ENCODE measurements at regions not wholly inside any gene's neighbourhood (a gene's known extent, or its start where the extent isn't known, plus 50 kb on each side); places are given as distances from the start of the nearest gene placed in this dataset.
"Not testable (repeated sequence)": the region's sequence is repeated elsewhere in the genome, so short reads cannot be mapped to it uniquely, and the experiment has no call there.

DNA sequence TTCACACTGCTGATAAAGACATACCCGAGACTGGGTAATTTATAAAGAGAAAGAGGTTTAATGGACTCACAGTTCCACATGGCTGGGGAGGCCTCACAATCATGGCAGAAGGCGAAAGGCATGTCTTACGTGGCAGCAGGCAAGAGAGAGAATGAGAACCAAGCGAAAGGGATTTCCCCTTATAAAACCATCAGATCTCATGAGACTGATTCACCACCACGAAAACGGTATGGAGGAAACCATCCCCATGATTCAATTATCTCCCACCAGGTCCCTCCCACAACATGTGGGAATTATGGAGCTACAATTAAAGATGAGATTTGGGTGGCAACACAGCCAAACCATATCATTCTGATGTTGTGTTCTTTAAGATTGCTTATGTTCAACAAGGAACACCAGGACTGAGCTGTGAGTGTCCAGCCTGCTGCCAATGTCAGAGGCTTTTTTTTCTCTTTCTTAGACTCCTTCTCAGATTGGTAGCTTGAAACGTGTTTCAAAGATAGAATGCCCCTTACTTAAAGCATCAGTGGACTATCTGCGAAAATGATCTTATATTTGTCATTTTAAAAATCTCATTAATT is 124.1 kb upstream of the TWIST2 start:
- DNase-seq (ENCODE audit: low read depth in 2 of 2): not testable (repeated sequence)

- no peak for DNase-seq (ENCODE audit: low read depth in 2 of 2)
Observed at GRCh38 chr2:238724728-238725127, 123.2 kb upstream of the TWIST2 start.

DNA sequence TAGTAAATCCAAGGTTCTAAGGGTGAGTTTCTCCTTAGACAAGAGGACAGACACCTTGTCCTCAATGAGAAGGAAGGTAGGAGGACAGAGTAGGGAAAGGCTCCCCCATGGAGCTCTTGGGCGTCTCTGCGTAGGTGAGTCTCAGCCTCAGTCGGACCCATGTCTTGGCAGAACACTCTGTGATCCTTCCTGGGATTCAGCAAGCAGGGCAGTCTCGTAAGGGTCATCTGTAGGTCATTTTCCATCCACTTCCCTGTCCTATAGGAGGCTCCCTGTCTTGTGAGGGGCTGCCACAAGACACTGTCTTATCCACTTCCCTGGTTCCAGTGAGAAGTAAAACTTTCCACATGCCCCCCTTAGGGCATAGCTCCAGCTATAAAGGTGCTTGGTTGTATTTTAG is 122.6 kb upstream of the TWIST2 start:
- DNase-seq (ENCODE audit: low read depth in 2 of 2): no peak

DNA sequence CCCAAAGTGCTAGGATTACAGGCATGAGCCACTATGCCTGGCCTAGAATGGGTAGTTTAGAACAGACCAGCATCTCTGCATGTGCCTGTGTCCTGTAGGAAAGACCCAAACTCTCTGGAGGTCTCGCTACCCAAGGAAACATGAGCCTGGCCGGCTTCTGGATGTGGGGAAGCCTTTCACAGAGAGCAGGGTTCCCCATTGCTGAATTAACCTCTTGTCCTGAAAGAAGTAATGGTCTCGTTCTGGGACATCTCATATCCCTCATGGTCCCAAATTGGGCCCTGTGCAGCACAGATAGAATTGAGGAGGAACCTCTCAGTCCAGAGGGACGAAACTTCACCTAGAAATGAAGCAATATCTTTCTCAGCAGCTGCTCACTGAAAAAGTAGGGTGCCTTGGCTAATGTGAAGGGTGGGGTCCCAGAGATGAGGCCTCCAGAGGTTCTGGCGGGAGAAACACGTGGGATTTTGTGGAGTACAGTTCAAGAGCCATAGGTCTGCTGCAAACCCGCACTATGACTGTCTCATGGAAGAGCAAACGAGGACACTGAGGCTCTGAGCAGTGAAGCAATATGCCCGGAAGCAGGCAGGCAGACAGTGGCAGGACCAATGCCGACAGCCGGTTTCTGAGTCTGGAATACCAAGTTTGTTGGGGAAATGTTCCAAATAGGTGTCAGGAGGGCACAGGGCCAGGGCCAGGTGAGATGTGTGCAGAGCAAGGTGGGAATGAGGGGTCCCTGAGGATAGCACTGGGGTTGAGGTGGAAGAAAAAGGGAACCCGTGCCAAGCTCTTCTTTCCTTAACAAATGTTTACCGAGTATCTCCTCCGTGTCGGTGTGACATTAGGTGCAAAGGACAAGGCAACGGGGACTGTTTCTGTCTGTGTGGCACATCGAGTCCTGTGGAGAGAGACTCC is 121.0 kb upstream of the TWIST2 start:
- no peak for DNase-seq (ENCODE audit: low read depth in 2 of 2)

DNA sequence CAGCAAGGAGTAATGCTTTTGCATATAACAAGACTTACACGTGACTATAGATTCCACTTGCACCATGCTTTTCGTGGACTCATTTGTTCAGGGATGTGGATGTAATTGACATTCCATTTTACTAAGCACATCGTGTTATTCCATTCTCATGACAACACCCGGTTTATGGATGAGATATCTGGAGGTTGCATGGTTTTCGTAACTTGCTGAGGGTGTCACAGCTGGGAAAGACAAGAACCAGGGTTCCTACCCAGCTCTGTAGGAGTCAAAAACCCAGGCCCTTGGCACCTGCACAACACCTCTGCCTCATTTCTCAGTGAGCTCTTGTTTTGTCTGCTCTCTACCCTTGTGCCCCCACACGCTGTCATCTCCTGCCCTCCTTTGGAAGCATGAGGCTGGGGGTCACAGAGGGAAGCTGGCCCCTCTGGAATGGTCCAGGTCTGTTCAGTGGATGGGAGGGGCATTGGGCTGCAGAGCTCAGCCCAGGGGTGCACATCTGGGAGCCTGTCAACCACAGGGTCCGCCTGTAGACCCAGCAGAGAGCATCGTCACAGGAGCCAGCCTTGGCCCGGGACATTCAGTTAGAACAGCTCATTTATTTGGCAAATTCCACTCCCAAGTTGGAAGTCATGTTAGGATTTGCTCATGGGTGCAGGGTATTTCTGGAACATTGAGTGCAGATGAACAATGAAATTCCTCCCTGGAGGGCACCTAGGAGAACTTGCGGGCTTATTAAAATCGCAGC is 120.1 kb upstream of the TWIST2 start:
- DNase-seq (ENCODE audit: low read depth in 2 of 2): no peak

DNA sequence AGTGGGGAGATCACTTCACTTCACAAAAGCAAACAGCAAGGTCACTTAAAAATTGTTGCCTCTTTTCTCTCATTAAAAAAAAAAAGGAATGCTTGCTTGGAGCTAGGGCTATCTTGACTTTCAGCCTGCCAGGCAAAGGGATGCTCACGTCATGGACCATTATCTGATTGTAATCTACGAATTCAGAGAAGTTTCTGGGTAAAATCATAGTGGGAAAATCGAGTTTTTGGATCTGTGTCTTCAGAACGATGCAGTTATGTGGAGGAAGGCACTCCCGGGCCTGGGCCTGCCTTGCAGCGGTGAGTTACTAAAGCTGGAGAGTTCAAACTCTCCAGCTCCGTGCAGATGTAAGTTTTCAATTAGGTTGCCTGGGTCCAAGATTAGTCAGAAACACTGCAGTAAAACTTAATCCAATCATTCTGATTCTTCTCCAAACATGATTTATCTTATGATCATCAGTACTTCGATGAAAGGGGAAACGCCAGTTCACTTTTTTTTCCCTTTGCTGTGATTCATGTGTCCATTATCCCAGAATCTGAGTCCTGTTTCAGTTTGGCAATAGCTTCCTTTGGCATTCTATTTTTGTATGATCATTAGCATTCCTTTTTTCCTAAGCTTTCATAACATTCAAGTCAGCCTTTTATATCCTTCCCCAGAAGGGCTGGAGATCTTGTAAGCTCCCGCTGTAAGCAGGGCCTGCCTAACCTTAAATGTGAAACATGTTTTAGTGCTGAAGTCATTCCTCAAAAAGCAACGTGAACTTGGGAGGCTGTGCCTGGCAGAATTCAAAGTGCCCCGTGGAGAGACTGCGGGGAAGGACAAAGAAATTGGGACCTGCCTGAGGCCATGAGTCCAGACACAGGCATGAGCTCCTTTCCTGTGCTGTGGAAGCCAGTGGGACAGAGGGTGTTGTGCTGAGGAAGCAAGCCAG is 119.3 kb upstream of the TWIST2 start:
- DNase-seq (ENCODE audit: low read depth in 2 of 2): no peak

GRCh38 chr2:238729261-238729935 is 118.5 kb upstream of the TWIST2 start:
- no peak for DNase-seq (ENCODE audit: low read depth in 2 of 2)

- DNase-seq (ENCODE audit: low read depth in 2 of 2): no peak
Observed at GRCh38 chr2:238730001-238730669, 117.8 kb upstream of the TWIST2 start.

GRCh38 chr2:238730881-238731280 is 117.0 kb upstream of the TWIST2 start:
- DNase-seq (ENCODE audit: low read depth in 2 of 2): no peak

- no peak for DNase-seq (ENCODE audit: low read depth in 2 of 2)
Observed at GRCh38 chr2:238731961-238732360, 115.9 kb upstream of the TWIST2 start.

- no peak for DNase-seq (ENCODE audit: low read depth in 2 of 2)
Observed at GRCh38 chr2:238738917-238739316, 109.0 kb upstream of the TWIST2 start.

- no peak for DNase-seq (ENCODE audit: low read depth in 2 of 2)
Observed at GRCh38 chr2:238739668-238740067, 108.2 kb upstream of the TWIST2 start.

- no peak for DNase-seq (ENCODE audit: low read depth in 2 of 2)
Observed at GRCh38 chr2:238741277-238741676, 106.6 kb upstream of the TWIST2 start.

GRCh38 chr2:238742066-238742465 is 105.8 kb upstream of the TWIST2 start:
- DNase-seq (ENCODE audit: low read depth in 2 of 2): no peak

DNA sequence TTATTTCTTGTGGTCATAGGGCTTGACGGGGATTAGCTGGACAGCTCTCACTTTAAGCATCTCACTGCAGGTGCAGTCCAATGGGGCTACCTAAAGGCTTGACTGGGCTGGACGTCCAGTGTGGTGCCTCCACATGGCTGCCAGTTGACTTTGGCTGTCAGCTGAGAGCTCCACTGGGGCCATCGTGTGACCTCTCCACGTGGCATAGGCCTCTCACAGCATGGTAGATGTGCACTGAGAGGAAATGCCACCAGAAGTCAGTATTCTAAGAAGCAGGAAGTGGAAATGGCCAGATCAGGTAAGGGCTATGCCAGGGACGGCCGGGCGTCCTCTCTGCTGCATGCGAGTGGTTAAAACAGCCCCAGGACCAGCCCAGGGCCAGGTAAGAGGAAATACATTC is 105.2 kb upstream of the TWIST2 start:
- DNase-seq (ENCODE audit: low read depth in 2 of 2): no peak

DNA sequence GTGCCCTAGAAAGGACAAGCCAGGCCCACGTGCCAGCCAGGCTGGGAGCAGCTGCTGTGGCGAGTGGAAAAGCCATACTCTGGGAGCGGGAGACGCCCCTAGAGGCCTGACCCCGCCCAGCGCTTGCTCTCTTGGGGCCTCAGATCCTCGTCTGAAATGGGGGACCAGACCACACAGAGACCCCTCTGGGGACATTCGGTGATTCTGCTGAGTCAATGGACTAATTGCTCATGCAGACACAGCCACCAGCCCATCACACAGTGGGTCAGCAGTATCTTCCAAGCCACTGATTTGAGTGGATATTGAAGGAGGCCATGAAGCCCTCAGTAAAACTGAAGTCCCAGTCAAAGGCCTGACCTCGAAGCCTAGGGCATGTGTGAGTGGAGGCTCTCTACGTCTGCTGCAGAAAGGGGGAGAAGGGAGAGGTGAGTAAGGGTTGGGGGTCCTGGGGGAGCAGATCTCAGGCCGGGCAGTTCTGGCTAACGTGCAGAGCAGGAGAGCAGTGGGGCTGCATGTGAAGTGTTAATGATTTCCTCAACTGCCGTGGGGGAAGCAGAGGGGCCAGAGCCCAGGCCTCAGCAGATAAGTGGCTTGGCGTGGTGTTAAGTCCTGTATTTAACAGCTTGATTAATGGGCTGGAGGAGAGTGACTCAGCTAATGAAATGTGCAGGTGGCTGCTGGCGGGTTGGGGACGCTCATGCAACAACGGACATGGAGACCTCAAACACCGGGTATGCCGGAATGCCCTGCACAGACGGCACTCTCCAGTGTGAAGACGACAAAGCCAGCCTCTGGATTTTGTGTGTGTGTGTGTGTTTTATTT is 104.4 kb upstream of the TWIST2 start:
- DNase-seq (ENCODE audit: low read depth in 2 of 2): no peak

GRCh38 chr2:238744951-238745350 is 102.9 kb upstream of the TWIST2 start:
- no peak for DNase-seq (ENCODE audit: low read depth in 2 of 2)

- no peak for DNase-seq (ENCODE audit: low read depth in 2 of 2)
Observed at GRCh38 chr2:238745997-238746396, 101.9 kb upstream of the TWIST2 start.

DNA sequence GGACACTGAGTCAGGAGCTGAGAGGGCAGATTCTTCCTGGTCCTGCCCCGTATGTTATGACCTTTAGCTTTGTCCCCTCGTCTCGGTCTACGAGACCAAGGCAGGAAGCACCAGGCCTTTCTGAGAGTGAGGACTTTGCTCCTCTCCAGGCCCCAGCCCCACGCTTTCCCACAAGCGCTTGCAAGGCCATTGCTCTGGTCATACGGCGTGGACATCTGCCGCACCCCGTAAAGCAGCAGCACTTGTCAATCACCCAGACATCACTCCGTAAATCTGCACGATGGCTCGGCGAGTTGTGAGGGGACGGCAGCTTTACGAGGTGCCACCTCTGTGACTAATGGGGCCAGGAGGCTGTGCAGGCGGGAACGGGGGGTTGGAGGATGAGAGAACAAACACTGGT is 100.8 kb upstream of the TWIST2 start:
- DNase-seq (ENCODE audit: low read depth in 2 of 2): no peak

- no peak for DNase-seq (ENCODE audit: low read depth in 2 of 2)
Observed at GRCh38 chr2:238747557-238747956, 100.3 kb upstream of the TWIST2 start.
